ENCODE measurements at regions not wholly inside any gene's neighbourhood (a gene's known extent, or its start where the extent isn't known, plus 50 kb on each side); places are given as distances from the start of the nearest gene placed in this dataset.
"Not testable (repeated sequence)": the region's sequence is repeated elsewhere in the genome, so short reads cannot be mapped to it uniquely, and the experiment has no call there.

DNA sequence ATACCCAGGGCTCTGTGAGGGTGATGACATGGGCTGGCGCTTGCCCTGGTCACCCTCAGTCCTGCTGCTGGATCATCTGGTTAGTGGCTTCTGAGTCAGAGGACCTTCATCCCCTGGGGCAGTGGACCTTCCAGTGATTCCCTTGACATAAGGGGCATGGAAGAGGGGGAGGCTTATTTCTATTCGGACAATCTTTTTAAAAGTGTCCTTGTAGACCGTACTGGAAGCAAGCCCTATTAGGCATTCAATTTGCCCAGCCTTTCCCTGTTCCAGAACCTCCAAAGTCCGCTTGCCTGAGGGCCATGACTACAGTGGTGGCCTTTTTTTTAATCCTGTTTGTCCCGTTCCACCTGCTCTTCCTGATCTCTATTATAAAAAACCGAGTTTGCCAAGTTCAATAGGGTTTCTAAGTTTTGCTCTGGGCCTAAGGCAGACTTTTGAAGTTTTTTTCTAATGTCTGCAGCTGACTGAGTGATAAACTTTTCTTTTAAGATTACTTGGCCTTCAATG is 569.8 kb upstream of the USP24 start:
- POLR2A ChIA-PET; H3K4me3 Mint-ChIP-seq; H3K4me1 Mint-ChIP-seq (ENCODE audit: low read depth); DNase-seq; H3K27me3 Mint-ChIP-seq; H3K9me3 Mint-ChIP-seq; H3K36me3 Mint-ChIP-seq; CTCF ChIA-PET; H3K27ac Mint-ChIP-seq; intact Hi-C loops (cut with micrococcal nuclease): not testable (repeated sequence)

DNA sequence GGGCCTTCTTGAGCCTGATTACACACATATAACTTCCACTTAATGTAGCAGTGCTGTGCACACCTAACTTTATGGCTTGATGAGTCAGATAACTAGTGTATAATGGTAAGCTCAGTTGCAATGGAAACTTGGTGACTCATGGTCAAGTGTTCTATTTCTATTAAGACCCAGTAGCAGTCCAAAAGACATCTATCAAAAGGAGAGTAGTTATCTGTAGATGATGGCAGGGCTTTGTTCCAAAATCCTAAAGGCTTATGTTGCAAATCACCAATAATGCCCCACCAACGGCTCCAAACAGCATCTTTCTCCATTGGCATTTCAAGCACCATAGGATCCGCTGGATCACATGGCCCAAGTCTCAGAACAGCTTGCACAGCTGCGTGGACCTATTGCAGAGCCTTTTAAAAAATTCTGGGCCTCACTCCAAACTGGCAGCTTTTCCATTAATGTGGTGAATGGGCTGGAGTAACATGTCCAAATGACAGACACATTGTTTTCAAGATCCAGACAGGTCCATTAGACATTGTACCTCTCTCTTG is 566.8 kb upstream of the USP24 start:
- Mint-ChIP-seq H3K9me3 (no peaks in the 10 kb centered on the region), H3K36me3 (no peaks in the 10 kb centered on the region), H3K4me3 (no peak overlapping the region), H3K27me3 (no peaks in the 10 kb centered on the region), H3K4me1 (ENCODE audit: low read depth) (no peaks in the 10 kb centered on the region), H3K27ac (no peak overlapping the region)
- ChIA-PET CTCF (no interaction called here), POLR2A (no interaction called here)
- intact Hi-C loops (cut with micrococcal nuclease) = no loop called here
- no peak for DNase-seq

DNA sequence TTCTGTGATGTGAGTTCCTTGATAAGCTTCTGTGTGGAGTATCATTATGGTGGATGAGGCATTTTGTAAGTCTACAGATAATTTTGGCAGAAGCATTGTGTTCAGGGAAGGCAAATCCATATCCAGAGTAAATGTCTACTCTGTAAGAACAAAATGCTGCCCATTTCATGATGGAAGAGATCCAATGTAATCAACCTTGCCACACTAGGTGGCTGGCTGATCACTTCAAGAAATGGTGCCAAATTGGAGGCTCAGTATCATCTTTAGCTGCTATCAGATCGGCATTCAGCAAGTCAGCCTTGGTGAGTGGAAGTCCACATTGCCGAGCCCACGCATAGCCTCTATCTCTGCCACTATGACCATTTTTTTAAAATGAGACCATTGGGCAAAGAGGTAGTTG is 565.8 kb upstream of the USP24 start:
- Mint-ChIP-seq H3K9me3 (no peaks in the 10 kb centered on the region), H3K4me3 (no peak overlapping the region), H3K36me3 (no peaks in the 10 kb centered on the region), H3K4me1 (ENCODE audit: low read depth) (no peaks in the 10 kb centered on the region), H3K27ac (no peak overlapping the region), H3K27me3 (no peaks in the 10 kb centered on the region)
- CTCF ChIA-PET = no interaction called here
- POLR2A ChIA-PET = no interaction called here
- intact Hi-C loops (cut with micrococcal nuclease) = no loop called here
- DNase-seq = no peak

GRCh38 chr1:55777545-55777944 is 562.4 kb upstream of the USP24 start:
- ChIA-PET POLR2A (no interaction called here), CTCF (no interaction called here)
- H3K4me3 Mint-ChIP-seq = no peak overlapping the region
- H3K36me3 Mint-ChIP-seq = no peaks in the 10 kb centered on the region
- DNase-seq = no peak
- no peak overlapping the region for H3K27ac Mint-ChIP-seq
- intact Hi-C loops (cut with micrococcal nuclease) = no loop called here
- no peaks in the 10 kb centered on the region for H3K4me1 Mint-ChIP-seq (ENCODE audit: low read depth)
- H3K9me3 Mint-ChIP-seq = peaks cover 6% of the 10 kb centered on the region
- H3K27me3 Mint-ChIP-seq = no peaks in the 10 kb centered on the region

DNA sequence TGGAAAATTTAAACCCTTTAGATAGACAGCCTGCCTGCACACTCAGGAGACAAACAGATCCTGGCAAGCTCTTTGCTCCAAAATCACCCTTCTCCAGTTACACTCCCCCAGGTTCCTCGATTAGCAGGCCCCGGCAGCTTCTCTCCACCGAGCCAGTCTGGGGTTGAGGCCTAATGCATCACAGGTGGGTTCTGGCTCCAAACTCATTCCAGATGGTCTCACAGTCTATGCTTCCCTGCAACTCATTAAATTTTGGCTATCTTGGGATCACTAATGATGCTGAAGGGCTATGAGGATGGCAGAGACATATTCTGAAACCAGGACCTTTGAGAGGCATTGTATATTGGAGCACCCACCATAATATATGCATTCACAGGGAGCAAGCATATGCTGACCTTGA is 559.8 kb upstream of the USP24 start:
- Mint-ChIP-seq H3K27me3 (no peaks in the 10 kb centered on the region), H3K4me1 (ENCODE audit: low read depth) (no peaks in the 10 kb centered on the region), H3K9me3 (peaks cover 6% of the 10 kb centered on the region), H3K27ac (no peak overlapping the region), H3K36me3 (no peaks in the 10 kb centered on the region), H3K4me3 (no peak overlapping the region)
- intact Hi-C loops (cut with micrococcal nuclease) = no loop called here
- ChIA-PET POLR2A (no interaction called here), CTCF (no interaction called here)
- no peak for DNase-seq

GRCh38 chr1:55774446-55774845 is 559.3 kb upstream of the USP24 start:
- no peaks in the 10 kb centered on the region for H3K27me3 Mint-ChIP-seq
- DNase-seq = no peak
- POLR2A ChIA-PET = no interaction called here
- CTCF ChIA-PET = no interaction called here
- intact Hi-C loops (cut with micrococcal nuclease) = no loop called here
- H3K4me1 Mint-ChIP-seq (ENCODE audit: low read depth) = no peaks in the 10 kb centered on the region
- H3K9me3 Mint-ChIP-seq = peaks cover 6% of the 10 kb centered on the region
- H3K4me3 Mint-ChIP-seq = no peak overlapping the region
- H3K27ac Mint-ChIP-seq = no peak overlapping the region
- H3K36me3 Mint-ChIP-seq = no peaks in the 10 kb centered on the region

- POLR2A ChIA-PET = no interaction called here
- Mint-ChIP-seq H3K27me3 (no peaks in the 10 kb centered on the region), H3K27ac (no peak overlapping the region), H3K4me1 (ENCODE audit: low read depth) (no peaks in the 10 kb centered on the region), H3K9me3 (peaks cover 6% of the 10 kb centered on the region), H3K36me3 (no peaks in the 10 kb centered on the region), H3K4me3 (no peak overlapping the region)
- DNase-seq = no peak
- CTCF ChIA-PET = no interaction called here
- intact Hi-C loops (cut with micrococcal nuclease) = no loop called here
Observed at GRCh38 chr1:55773211-55773940, 558.2 kb upstream of the USP24 start.

DNA sequence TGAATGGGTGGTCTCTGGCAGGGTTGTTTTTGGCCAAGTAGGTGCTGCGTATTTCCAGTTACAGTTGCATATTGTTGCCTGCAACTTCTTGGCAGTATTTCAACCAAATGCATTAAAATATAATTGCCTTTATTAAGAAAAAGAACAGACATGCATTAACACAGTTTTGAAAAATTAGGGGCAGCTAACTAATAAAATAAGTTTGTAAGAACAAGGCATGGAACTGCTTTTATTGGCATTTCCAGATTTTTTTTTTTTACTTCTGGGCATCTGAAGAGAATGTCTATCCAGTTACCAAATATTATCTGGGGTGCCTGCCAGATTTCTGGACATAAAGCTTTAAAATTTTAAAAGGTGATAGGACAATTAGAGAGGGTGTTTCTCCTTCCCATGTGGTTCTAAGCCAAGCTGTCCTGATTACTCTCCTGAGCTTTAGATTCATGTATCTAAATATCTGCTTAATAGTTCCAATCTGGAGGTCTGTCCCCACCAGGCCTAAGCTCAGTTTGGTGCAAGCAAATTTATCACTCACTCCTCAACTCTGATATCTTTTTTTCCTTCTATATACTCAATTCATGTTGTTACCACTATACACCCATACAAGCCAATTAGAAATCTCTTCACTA is 553.3 kb upstream of the USP24 start:
- intact Hi-C loops (cut with micrococcal nuclease) = no loop called here
- H3K4me3 Mint-ChIP-seq = no peak overlapping the region
- peaks cover 2% of the 10 kb centered on the region for H3K9me3 Mint-ChIP-seq
- no peak for DNase-seq
- POLR2A ChIA-PET = interaction anchor here (0.7 kb wide), 1 partner anchor 1043 kb away, joined by 3 read pairs; no protein-coding TSS in a partner anchor
- no peaks in the 10 kb centered on the region for H3K36me3 Mint-ChIP-seq
- no peak overlapping the region for H3K27ac Mint-ChIP-seq
- CTCF ChIA-PET = interaction anchor here (0.6 to 0.9 kb wide), 2 partner anchors 9 to 86 kb away, joined by 4 read pairs; no protein-coding TSS in a partner anchor
- no peaks in the 10 kb centered on the region for H3K4me1 Mint-ChIP-seq (ENCODE audit: low read depth)
- no peaks in the 10 kb centered on the region for H3K27me3 Mint-ChIP-seq

GRCh38 chr1:55767171-55767570 is 552.0 kb upstream of the USP24 start:
- intact Hi-C loops (cut with micrococcal nuclease) = no loop called here
- H3K27ac Mint-ChIP-seq = no peak overlapping the region
- no peaks in the 10 kb centered on the region for H3K36me3 Mint-ChIP-seq
- peaks cover 2% of the 10 kb centered on the region for H3K9me3 Mint-ChIP-seq
- POLR2A ChIA-PET = no interaction called here
- no peaks in the 10 kb centered on the region for H3K27me3 Mint-ChIP-seq
- H3K4me3 Mint-ChIP-seq = no peak overlapping the region
- no peak for DNase-seq
- CTCF ChIA-PET = no interaction called here
- no peaks in the 10 kb centered on the region for H3K4me1 Mint-ChIP-seq (ENCODE audit: low read depth)

DNA sequence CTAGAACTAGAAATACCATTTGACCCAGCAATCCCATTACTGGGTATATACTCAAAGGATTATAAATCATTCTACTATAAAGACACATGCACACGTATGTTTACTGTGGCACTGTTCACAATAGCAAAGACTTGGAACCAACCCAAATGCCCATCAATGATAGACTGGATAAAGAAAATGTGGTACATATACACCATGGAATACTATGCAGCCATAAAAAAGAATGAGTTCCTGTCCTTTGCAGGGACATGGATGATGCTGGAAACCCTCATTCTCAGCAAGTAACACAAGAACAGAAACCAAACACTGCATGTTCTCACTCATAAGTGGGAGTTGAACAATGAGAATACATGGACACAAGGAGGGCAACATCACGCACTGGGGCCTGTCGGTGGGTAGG is 550.3 kb upstream of the USP24 start:
- DNase-seq; intact Hi-C loops (cut with micrococcal nuclease); H3K36me3 Mint-ChIP-seq; H3K27me3 Mint-ChIP-seq; H3K9me3 Mint-ChIP-seq; POLR2A ChIA-PET; CTCF ChIA-PET; H3K4me3 Mint-ChIP-seq; H3K27ac Mint-ChIP-seq; H3K4me1 Mint-ChIP-seq (ENCODE audit: low read depth): not testable (repeated sequence)

DNA sequence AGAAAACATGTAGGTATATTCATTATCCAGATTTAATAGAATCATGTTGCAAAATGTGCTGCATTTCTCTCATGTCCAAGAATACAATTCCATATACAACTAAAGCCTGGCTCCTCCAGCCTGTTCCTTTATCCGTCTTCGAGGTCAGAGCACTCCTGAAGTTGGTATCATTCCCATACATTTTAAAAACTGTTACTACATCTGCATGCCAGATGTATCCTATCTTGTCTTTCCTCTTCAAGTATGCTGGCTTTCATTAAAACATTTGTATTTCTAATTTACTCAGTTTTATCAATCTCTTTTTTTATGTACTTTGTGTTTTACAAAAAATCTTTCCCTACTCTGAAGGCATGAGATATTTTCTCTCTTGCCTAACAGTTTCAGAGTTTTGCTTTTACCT is 536.6 kb upstream of the USP24 start:
- Mint-ChIP-seq H3K9me3 (no peaks in the 10 kb centered on the region), H3K27me3 (peaks cover 11% of the 10 kb centered on the region), H3K36me3 (no peaks in the 10 kb centered on the region), H3K4me1 (ENCODE audit: low read depth) (no peaks in the 10 kb centered on the region), H3K4me3 (no peak overlapping the region), H3K27ac (no peak overlapping the region)
- ChIA-PET POLR2A (no interaction called here), CTCF (no interaction called here)
- no peak for DNase-seq
- intact Hi-C loops (cut with micrococcal nuclease) = no loop called here

DNA sequence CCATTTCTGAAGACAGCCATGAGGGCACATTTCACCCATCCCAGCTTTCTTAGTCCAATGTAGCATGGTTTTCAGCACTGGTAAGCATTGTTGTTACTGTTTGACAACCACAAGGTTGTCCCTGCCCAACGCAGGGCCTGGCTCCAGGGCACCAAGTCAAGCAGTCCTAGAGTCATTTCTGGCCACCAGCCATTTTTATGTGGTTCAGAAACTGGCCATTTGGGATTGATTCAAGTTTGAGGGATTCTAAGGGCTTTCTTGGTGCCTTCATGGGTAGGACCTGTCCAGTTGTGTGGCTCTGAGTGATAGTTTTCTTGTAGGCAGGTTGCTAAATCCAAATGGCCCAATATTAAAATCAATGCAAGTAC is 535.4 kb upstream of the USP24 start:
- intact Hi-C loops (cut with micrococcal nuclease) = no loop called here
- peaks cover 8% of the 10 kb centered on the region for H3K27me3 Mint-ChIP-seq
- H3K27ac Mint-ChIP-seq = no peak overlapping the region
- ChIA-PET CTCF (no interaction called here), POLR2A (no interaction called here)
- no peak for DNase-seq
- no peaks in the 10 kb centered on the region for H3K36me3 Mint-ChIP-seq
- no peak overlapping the region for H3K4me3 Mint-ChIP-seq
- peaks cover 4% of the 10 kb centered on the region for H3K9me3 Mint-ChIP-seq
- H3K4me1 Mint-ChIP-seq (ENCODE audit: low read depth) = no peaks in the 10 kb centered on the region

Measured in activated CD4-positive, alpha-beta memory T cell treated with anti-CD3 and anti-CD28 coated beads for 36 hours (primary cell).